Hematopoietic multipotent progenitor cell treated with erythropoietin and hydrocortisone succinate and interleukin-3 and kit ligand, for 6 days (in vitro differentiated cells): ENCODE measurements at regions not wholly inside any gene's neighbourhood (a gene's known extent, or its start where the extent isn't known, plus 50 kb on each side); places are given as distances from the start of the nearest gene placed in this dataset.
A peak's percentile ranks its signal among the peaks of the same experiment; 100 is the strongest.

ENCODE experiments used
- DNase-seq: peaks from one replicate; pipeline ENCODE4 v3.0.0-alpha.2; 2015

DNA sequence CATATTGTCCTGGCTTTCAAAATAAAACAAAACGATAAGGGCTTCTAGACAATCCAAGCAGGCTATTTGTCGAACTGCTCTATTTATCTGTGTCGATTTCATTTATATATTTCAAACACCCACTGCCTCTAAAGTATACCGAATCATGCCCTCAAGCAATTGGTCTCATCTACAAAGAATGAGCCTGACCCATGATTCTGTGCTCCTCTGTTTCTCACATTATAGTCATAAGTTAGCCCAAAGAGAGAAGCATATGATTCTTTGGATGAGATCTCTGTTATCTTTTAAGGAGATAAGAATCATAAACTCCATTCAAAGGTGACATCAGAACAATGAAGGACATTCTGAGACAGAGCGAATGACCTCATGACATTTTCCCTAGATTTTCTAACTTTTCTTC, 191.1 kb downstream of the MAP2K6 start:
- no peak for DNase-seq

DNA sequence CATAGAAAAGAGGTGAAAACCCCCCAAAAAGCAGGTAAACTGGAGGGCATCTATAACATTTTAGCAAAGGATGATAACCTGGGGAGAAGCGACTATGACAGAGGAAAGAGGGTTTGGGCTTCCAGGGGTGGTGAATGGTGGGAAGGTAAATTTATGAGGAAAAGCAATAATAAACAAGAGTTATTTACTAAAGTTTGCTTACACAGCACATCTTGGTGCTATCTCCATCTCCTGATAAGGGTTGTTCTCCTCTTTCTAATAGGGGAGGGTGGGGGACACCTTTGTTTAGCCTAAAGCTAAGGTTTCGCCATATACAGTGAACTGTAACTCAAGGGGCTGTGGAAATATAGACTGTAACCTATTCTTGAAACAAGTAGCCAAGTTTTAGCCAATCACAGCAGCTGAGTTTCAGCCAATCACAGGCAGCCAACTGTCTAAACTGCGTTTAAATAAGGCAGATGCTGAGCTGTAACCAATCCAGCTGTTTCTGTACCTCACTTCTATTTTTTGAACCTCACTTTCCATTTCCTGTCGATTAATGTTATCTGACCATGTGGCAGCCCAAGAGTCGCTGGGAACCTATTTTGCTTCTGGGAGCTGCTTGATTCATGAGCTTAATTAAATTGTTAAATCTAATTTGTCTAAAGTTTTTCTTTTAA, 191.8 kb downstream of the MAP2K6 start:
- no peak for DNase-seq

DNA sequence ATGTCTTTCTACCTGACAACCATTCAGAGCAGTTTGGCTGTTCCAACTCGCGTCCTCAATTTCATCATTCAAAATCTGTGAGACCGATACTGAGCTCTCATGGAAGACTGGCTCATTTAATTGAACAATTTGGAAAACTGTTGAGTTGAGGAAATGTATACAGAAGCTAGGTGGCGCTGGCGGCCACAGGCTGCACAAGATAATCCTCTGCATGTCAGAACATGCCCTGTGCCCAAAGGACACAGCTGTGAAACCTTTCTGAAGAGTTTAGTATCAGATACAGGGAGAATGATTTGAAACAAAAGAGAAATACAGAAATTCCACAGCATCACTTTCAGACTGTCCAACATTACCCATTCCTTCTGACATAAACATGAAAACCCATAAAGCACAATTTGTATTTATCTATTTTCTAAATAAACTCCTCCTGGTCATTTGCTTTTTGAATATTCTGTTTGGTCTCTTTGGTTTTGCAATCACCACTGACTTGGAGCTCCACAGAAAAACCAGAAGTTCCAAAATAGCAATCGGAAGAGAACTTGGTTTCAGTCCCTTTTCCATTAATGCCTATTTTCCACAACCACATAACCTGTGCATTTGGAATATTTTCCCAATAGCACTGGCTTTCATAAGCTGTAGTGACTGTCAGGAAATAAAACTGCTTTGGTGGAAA, 192.8 kb downstream of the MAP2K6 start:
- DNase-seq, result peak; percentile 83

DNA sequence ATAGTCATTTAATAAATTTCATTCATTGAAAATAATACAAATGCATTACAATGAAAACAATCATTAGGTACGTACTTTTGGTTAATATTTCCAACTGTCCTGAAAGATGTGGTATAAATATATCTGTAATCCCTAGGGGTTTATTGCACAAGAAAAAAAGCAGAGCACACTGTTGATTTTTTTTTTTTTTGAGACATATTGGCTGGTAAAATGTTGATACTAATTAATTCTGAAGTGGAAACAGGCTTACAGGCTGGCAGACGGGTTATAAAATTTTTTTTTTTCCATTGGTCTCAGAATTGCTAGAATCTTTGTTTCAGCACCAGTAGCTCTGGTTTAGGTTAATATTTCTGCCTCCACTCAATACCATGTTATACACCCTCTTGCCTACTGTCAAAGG, 193.6 kb downstream of the MAP2K6 start:
- DNase-seq, result no peak

DNA sequence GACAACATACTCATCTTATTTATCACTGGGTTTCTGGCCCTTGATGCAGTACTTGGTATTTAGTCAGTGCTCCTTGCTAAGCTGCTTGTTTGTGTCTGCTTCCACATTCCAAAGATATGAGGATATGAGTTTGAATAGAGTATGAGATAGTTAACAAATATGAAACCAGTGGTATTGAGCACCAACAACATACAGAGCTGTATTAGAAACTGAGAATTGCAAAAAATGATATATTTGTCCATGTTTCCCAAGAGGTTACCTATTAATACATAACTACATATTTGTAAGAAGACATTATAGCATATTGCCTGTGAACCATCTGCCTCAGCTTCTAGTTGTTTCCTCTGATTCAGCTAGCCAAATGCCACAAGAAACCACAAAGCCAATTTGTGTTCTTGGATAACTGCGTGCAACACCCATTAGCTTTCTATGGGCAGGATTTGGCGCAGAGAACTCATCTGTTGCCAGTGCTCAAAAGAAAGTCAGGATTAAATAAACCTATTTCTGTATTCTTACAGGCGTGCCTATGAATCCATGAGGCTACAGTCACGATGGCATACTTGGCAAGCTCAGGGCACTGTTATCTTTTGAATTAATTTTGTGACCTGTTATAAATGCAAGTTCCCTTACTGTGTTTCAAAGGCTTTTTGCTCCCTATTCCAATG, 194.4 kb downstream of the MAP2K6 start:
- DNase-seq, result no peak

DNA sequence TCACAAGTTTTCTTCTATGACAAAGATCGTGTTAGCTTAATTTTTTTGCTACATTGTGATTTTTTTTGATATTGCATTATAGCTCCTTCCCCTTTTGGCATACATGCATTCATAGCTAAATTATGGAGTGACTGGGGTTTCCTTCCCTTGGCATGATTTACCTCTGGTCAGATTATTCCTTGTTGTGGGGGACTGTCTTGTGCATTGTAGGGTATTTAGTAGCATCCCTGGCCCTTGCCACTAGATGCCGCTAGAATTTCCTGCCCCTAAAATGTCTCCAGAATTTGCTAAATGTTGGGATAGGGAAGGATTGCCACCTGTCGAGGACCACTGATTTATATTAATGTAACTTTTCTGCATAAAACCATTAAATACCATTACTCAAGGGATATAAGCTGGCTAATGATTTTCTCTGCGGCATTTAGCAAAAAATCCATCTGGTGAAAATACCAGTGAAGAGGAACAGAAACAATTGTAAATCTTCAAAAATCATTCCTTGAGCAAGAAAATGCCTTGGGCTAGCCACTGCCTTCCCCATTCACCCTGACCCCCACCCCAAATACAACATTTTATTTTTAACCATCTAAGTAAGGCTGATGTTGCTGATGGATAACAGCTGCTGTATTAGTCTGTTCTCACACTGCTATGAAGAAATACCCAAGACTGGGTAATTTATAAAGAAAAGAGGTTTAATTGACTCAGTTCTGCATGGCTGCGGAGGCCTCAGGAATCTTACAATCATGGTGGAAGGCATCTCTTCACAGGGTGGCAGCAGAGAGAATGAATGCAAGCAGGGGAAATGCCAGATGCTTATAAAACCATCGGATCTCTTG, 195.2 kb downstream of the MAP2K6 start:
- DNase-seq, result peak; percentile 47

DNA sequence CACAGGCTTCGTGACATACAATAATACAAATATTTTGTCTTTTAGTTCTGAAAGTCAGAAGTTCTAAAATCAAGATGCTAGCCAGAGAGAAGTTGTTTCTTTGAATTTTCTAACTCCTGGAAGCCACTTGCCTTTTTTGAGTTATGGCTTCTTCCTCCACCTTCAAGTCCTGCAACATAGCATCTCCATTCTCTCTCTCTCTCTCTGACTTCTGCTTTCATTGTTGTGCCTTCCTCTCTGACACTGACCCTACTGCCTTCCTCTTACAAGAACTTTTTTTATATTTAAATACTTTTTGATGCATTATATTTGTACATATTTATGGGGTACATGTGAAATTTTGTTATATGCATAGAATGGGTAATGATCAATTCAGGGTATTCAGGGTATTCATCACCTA, 205.9 kb downstream of the MAP2K6 start:
- no peak for DNase-seq

DNA sequence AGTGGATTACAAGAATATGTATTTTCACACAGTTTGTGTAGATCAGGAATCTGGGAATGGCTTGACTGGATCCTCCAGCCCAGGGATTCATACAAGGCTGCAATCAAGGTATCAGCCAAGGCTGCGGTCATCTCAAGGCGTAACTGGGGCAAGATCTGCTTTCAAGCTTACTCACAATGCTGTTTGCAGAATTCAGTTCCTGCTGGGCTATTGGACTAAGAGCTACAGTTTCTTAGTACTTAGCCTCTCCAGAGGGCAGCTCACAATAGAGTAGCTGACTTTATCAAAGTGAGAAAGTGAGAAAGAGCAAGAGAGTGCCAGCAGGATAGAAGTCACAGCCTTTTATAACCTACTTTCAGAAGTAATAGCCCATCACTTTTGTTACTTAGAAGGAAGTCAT, 211.0 kb downstream of the MAP2K6 start:
- DNase-seq, result no peak

DNA sequence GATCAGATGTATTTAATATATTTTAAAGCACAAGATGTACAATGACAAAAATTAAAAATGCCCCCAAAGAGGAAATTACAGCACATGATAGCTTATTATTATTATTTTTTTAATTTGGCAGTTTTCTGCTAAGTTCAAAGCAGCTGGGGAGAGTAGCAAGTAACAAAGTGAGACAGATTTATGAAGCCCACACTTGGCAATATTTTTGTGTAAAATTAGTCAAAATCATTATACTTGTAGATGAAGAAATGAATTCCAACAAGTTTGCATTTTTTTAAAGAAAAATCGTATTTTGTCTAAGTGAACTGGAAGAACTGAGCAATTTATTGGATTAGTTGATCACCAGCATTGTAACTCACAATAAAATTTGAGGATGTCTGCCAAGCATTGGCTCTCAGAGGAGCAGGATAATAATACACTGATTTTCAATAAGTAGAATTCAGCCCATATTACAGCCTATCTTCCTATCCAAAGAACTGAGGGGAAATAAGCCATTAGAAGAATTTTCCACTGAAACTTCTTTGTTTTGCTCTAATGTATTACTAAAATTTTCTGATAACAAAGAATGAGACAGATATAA, 215.6 kb downstream of the MAP2K6 start:
- no peak for DNase-seq

DNA sequence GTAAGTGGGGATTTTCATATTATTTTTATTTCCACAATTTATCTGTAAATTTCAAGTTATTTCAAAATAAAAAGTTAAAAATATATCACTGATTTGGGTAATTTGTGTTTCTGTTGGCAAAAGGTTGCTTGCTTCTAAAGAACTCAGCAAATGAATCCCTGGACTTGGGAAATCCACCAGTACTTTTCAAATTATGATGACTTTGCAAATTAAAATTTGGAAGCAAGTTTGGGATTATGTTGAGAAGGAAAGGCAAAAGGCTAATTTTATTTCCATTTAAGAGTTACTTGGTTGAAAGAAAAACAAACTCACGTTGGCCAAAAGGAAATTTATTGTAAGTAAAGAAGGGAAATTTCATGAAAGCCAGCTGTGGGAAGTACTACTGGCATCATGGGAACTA, 220.3 kb downstream of the MAP2K6 start:
- no peak for DNase-seq

DNA sequence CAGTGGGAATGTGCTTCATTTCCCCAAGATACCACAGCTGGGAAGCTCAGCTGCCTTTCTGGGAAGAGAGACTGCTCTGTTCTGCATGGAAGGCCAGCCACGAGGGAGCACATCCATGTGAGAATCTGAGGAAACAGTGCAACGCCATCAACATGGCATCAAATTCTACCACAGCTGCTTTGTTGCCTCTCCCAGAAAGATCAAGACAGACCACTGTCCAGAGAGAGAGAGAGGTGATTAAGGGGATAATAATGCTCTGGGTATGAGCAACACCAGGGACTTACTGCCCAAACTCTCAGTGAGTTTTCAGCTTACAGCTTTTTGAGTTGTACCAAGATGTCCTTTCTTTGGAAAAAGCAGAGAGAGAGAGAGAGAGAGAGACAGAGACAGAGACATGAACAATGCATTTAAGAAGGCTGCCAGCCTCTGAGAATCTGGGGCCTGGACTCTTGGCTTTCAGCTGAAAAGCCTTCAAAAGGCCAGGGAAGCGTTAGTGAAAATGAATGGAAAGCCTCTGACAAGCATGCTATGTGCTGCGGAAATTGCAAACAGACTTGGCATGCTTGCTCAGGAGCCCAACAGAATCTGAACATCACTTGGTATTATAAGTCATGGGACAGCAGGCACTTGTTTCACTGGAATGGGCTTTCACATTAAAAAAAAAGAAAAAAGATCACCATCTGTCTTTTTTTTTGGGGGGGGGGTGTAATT, 223.1 kb downstream of the MAP2K6 start:
- DNase-seq, result no peak

DNA sequence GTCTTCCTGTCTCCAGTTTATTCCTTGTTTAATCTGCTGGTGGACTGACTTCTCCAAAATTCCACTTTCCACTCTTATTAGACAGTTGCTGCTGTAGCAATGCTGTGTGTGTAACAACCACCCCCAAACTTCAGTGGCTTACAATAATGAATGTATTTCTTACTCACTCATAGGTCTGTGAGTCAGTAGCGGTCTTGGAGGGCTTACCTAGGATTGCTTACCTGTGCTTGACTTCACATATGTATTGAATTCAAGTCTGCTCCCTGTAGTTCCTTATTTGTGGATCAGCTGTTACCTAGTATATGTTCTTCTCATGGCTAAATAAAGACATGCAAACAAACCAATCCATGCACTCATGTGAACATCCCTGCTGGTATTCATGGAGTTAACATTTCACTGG, 224.6 kb downstream of the MAP2K6 start:
- no peak for DNase-seq

DNA sequence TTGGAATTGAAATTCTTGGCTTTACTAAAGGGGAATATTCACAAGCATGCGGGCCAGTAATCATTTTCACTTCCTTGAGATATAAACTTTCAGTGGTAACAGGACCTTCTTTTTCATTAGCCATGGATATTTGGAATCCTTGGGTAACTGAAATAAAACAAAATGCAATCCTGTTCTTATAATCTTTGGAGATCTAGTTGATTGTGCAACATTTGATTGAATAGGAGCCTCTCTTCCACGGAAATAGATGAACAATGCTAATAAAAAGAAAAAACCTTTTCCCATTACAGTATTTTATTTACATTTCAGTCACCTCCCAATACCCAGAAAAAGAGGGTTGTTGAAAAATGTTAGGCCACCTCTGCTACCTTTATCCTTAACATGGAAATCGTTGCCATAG, 225.6 kb downstream of the MAP2K6 start:
- no peak for DNase-seq

DNA sequence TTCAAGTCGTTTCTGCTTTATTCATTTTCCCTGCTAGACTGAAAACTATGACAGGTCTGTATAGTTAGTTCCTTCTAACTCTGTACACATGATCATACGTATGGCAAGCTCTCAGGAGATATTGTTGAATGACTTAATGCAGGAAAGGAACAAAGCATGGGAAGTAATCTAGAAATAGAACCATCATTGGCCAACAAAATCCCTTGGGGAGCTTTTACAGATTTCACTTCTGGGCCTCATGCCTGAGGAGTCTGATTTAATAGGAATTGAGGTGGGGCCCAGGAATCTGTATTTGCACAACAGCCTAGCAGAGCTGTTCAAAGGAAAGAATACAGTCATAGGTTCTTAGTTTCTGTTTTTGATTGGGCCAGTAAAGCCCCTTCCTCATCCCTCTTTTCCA, 229.2 kb downstream of the MAP2K6 start:
- no peak for DNase-seq

DNA sequence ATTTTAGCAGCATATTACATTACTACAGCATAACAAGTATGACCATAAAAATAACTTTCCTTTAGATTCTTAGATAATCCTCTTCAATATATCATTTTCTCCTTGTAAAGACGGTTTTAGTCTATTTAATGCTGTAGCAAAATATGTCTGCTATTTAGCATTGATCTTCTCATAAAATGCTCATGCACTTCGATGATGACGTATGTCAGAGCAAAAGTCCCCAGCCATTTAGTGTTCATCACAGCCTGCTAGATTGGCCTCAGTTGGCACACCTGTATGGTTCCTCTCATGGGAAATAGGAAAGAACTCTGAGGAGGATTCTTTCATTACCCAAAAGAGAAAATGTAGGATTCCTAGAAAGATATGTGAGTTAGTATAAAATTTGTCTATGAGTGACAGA, 232.2 kb downstream of the MAP2K6 start:
- no peak for DNase-seq

DNA sequence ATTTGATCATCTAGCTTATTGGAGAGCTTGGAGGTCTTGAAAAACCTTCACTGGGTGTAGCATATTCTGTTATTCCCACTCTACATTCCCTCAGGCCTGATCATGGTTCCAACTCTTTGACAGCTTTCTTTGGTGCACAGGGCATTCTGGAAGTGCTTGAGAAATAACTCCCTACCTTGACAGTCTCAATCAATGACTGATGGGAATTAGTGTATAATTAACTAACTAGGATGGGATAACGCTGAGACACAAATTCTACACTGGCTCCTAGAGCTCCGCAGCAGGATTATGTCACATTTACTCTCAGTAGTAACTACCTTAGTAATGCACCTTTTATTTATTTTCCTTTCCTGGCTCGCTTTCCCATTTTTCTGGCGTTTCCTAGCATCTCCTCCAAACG, 236.4 kb downstream of the MAP2K6 start:
- DNase-seq, result no peak

DNA sequence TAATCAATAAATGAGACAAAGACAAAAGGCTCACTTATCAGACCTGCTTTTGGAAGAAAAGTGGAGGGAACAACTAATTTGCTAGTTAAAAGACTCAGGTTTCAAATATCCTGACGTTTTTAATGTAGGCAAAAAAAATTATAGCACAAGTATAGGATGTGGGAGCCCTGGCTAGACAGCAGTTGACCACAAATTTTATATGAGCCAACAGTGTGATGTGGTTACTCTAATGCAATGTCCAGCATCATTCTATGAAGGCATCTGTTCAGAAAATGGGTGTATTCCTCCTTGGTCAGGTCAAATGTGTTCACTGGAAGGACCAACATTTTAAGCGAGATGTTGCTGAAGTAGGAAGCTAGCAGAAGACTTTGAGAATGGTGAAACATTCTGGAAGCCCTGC, 237.4 kb downstream of the MAP2K6 start:
- DNase-seq, result no peak

DNA sequence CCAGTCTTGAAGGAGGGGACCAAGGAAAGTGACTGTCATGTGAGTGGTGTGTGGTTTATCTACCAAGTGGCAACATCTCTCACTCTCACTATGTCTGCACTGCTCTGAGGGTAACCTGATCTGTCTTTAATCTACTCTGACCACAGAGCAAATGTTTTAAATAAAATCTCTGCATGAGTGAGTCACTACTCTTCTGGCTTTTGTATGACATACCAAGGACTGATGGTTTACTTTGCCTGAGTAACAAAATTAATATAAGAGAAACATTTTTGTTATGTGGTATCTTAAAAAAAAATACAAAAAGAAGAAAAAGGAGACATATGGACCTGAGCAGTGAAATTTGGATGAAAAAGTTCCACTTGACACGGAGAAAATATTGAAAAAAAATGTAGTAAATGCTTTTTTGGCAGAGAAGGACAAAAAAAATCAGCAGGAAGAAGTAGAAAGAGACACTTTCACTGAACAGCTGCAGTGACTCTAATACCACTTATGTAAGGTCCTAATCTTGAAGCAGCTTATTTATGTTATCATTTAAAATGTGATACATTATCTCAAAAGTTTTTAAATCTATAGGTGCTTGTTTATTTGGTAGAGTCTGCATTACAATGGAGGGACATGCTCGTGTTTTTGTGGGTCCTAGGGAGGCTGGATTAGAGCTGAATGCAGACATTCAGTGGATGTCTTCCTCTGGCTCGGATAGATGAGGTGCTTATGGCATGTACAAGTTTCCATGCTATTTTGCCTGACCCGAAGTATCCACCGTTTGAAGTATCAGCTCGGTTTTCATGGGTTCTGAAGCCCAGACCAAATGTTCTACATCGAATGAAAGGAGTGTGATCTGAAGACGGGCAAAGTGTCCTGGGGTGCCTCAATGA, 240.7 kb downstream of the MAP2K6 start:
- no peak for DNase-seq

DNA sequence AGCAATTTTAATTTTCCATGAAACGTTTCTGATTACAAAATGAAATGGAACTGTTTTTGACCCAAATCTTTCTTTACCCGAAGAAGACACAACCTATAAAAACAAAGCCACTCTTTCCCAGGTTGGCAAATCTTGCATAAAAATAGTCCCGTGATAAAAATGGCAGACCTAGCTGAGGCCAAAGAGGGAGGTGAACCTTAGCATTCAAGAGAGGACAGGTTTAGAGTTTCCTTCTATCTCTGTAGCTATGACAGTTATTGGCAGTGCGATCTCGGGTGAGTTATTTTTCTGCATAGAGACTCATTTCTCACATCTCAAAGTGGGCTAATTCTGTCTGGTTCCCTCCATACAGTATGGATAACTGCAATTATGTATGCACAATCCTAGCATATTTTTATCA, 241.4 kb downstream of the MAP2K6 start:
- no peak for DNase-seq

DNA sequence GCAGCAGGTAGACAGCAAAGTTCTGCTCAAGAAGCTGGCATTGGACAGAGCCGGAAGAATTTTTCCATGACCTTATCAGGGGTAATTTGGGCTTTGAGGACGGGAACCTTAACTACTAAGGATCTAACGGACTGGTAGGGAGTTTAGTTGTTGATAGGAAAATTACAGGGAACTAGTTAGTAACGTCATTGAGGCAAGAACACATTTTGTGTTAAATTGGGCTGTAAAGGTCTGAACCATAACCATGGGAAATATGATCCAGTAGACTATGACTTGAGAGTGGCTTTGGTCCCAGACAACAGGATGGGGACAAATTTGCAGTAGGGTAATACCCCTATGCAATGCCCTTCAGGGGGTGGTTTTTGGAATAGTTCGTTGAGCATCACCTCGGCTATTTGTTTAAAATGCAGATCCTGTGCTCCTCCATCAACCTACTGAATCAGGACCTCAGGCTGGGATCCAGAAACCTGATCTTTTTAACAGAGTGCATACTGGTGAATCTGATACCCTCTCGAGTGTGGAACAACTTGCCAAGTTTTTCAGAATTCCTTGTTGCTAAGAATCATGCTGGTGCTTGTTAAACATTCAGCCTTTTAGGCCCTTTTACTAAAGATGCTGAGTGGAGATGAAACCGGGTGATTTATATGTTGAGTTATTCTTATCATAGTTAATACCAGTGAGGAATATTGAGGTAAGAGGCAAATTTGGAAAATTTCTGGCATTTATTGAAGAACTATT, 255.1 kb downstream of the MAP2K6 start:
- DNase-seq, result no peak

DNA sequence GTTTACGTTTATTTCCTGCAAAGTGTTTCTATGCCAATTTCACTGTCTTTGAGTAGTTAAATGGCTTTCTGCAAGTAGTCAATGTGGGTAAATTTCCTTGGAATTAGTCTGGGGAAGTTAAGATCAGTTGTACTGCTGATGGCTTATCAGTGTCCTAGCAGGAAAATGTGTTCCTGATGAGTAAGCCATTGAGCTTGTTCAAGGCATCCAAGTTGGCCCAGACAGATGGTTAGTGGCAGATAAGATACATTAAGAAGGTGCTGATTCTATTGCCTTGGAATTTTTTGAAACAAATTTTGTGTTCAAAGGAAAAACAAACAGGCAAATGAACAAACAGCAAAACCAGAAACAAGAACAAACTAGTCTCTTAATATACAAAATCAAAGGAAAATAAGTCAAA, 258.4 kb downstream of the MAP2K6 start:
- no peak for DNase-seq
